ENCODE measurements at regions not wholly inside any gene's neighbourhood (a gene's known extent, or its start where the extent isn't known, plus 50 kb on each side); places are given as distances from the start of the nearest gene placed in this dataset.
"Not testable (repeated sequence)": the region's sequence is repeated elsewhere in the genome, so short reads cannot be mapped to it uniquely, and the experiment has no call there.

GRCh38 chr7:130948822-130949221 is 214.8 kb upstream of the KLF14 start:
- no peak for FAIRE-seq

GRCh38 chr7:130949550-130949949 is 215.5 kb upstream of the KLF14 start:
- FAIRE-seq: no peak

- no peak for FAIRE-seq
Observed at GRCh38 chr7:130950054-130950453, 216.0 kb upstream of the KLF14 start.

- no peak for FAIRE-seq
Observed at GRCh38 chr7:130950741-130951140, 216.7 kb upstream of the KLF14 start.

- FAIRE-seq: no peak
Observed at GRCh38 chr7:130951303-130951975, 217.4 kb upstream of the KLF14 start.

- no peak for FAIRE-seq
Observed at GRCh38 chr7:130951976-130952876, 218.2 kb upstream of the KLF14 start.

GRCh38 chr7:130953196-130953595 is 219.2 kb upstream of the KLF14 start:
- no peak for FAIRE-seq

- FAIRE-seq: no peak
Observed at GRCh38 chr7:130954918-130955564, 221.0 kb upstream of the KLF14 start.

GRCh38 chr7:130955565-130955919 is 221.5 kb upstream of the KLF14 start:
- FAIRE-seq: no peak

- no peak for FAIRE-seq
Observed at GRCh38 chr7:130956417-130957136, 222.6 kb upstream of the KLF14 start.

GRCh38 chr7:130957137-130957513 is 223.1 kb upstream of the KLF14 start:
- FAIRE-seq: no peak

- not testable (repeated sequence) for FAIRE-seq
Observed at GRCh38 chr7:130957722-130958435, 223.9 kb upstream of the KLF14 start.

GRCh38 chr7:130958846-130959245 is 224.8 kb upstream of the KLF14 start:
- FAIRE-seq: no peak

GRCh38 chr7:130959743-130960207 is 225.8 kb upstream of the KLF14 start:
- peak; percentile 97 for FAIRE-seq

GRCh38 chr7:130960208-130960988 is 226.4 kb upstream of the KLF14 start:
- no peak for FAIRE-seq

GRCh38 chr7:130961128-130961601 is 227.2 kb upstream of the KLF14 start:
- FAIRE-seq: no peak

GRCh38 chr7:130962109-130962508 is 228.1 kb upstream of the KLF14 start:
- FAIRE-seq: no peak

GRCh38 chr7:130963339-130963738 is 229.3 kb upstream of the KLF14 start:
- no peak for FAIRE-seq

GRCh38 chr7:130965515-130965914 is 231.5 kb upstream of the KLF14 start:
- no peak for FAIRE-seq

GRCh38 chr7:130966246-130967009 is 232.4 kb upstream of the KLF14 start:
- no peak for FAIRE-seq

GRCh38 chr7:130970196-130970595 is 236.2 kb upstream of the KLF14 start:
- no peak for FAIRE-seq
